ENCODE measurements at regions not wholly inside any gene's neighbourhood (a gene's known extent, or its start where the extent isn't known, plus 50 kb on each side); places are given as distances from the start of the nearest gene placed in this dataset.

GRCh38 chr4:73682508-73682907 lies 57.9 kb upstream of the CXCL8 start:
- H3K4me2 ChIP-seq: no peak overlapping the region
- TF ChIP-seq CTCF (conservative IDR thresholded peaks at IDR 0.05; ENCODE audit: low read depth, low read length): no peak
- no peak overlapping the region for H3K9ac ChIP-seq
- H3K79me2 ChIP-seq (ENCODE audit: insufficient read depth, low read depth): no peaks in the 10 kb centered on the region
- no peaks in the 10 kb centered on the region for H3K4me1 ChIP-seq (ENCODE audit: low read depth, poor library complexity, severe bottlenecking)
- no peak overlapping the region for H2AFZ ChIP-seq (ENCODE audit: low read depth)
- no peak overlapping the region for H3K4me3 ChIP-seq (IDR thresholded peaks at IDR 0.05; ENCODE audit: insufficient read depth, low read depth, low read length)
- H4K20me1 ChIP-seq (ENCODE audit: insufficient read depth): no peaks in the 10 kb centered on the region
- no peaks in the 10 kb centered on the region for H3K27me3 ChIP-seq (ENCODE audit: insufficient read depth, low read depth)
- H3K27ac ChIP-seq: no peak overlapping the region
- H3K36me3 ChIP-seq (ENCODE audit: insufficient read depth): no peaks in the 10 kb centered on the region

- H3K79me2 ChIP-seq (ENCODE audit: insufficient read depth, low read depth): no peaks in the 10 kb centered on the region
- no peak overlapping the region for H2AFZ ChIP-seq (ENCODE audit: low read depth)
- H3K27ac ChIP-seq: no peak overlapping the region
- H3K4me1 ChIP-seq (ENCODE audit: low read depth, poor library complexity, severe bottlenecking): no peaks in the 10 kb centered on the region
- H3K36me3 ChIP-seq (ENCODE audit: insufficient read depth): no peaks in the 10 kb centered on the region
- no peaks in the 10 kb centered on the region for H4K20me1 ChIP-seq (ENCODE audit: insufficient read depth)
- no peak overlapping the region for H3K4me2 ChIP-seq
- no peak overlapping the region for H3K4me3 ChIP-seq (IDR thresholded peaks at IDR 0.05; ENCODE audit: insufficient read depth, low read depth, low read length)
- no peak for TF ChIP-seq CTCF (conservative IDR thresholded peaks at IDR 0.05; ENCODE audit: low read depth, low read length)
- no peak overlapping the region for H3K9ac ChIP-seq
- H3K27me3 ChIP-seq (ENCODE audit: insufficient read depth, low read depth): no peaks in the 10 kb centered on the region
Observed at GRCh38 chr4:73683033-73683432, 57.3 kb upstream of the CXCL8 start.

- Histone ChIP-seq H3K27ac (no peak overlapping the region), H2AFZ (ENCODE audit: low read depth) (no peak overlapping the region), H3K4me3 (IDR thresholded peaks at IDR 0.05; ENCODE audit: insufficient read depth, low read depth, low read length) (no peak overlapping the region), H3K9ac (no peak overlapping the region), H3K36me3 (ENCODE audit: insufficient read depth) (no peaks in the 10 kb centered on the region), H3K79me2 (ENCODE audit: insufficient read depth, low read depth) (no peaks in the 10 kb centered on the region), H3K4me2 (no peak overlapping the region), H4K20me1 (ENCODE audit: insufficient read depth) (no peaks in the 10 kb centered on the region), H3K4me1 (ENCODE audit: low read depth, poor library complexity, severe bottlenecking) (no peaks in the 10 kb centered on the region), H3K27me3 (ENCODE audit: insufficient read depth, low read depth) (no peaks in the 10 kb centered on the region)
- TF ChIP-seq CTCF (conservative IDR thresholded peaks at IDR 0.05; ENCODE audit: low read depth, low read length): no peak
Observed at GRCh38 chr4:73683456-73683855, 56.9 kb upstream of the CXCL8 start.

GRCh38 chr4:73684097-73684496 lies 56.3 kb upstream of the CXCL8 start:
- H3K27ac ChIP-seq: no peak overlapping the region
- no peaks in the 10 kb centered on the region for H3K79me2 ChIP-seq (ENCODE audit: insufficient read depth, low read depth)
- H3K4me2 ChIP-seq: no peak overlapping the region

More at GRCh38 chr4:73684097-73684496, 56.3 kb upstream of the CXCL8 start:
- Histone ChIP-seq H3K9ac (no peak overlapping the region), H3K36me3 (ENCODE audit: insufficient read depth) (no peaks in the 10 kb centered on the region), H2AFZ (ENCODE audit: low read depth) (no peak overlapping the region), H3K4me1 (ENCODE audit: low read depth, poor library complexity, severe bottlenecking) (no peaks in the 10 kb centered on the region), H4K20me1 (ENCODE audit: insufficient read depth) (no peaks in the 10 kb centered on the region), H3K27me3 (ENCODE audit: insufficient read depth, low read depth) (no peaks in the 10 kb centered on the region), H3K4me3 (IDR thresholded peaks at IDR 0.05; ENCODE audit: insufficient read depth, low read depth, low read length) (no peak overlapping the region)
- no peak for TF ChIP-seq CTCF (conservative IDR thresholded peaks at IDR 0.05; ENCODE audit: low read depth, low read length)
